ENCODE measurements at regions not wholly inside any gene's neighbourhood (a gene's known extent, or its start where the extent isn't known, plus 50 kb on each side); places are given as distances from the start of the nearest gene placed in this dataset.

- H3K4me3 ChIP-seq (ENCODE audit: low read depth in 1 of 2, low read length in 2 of 2) = no peak overlapping the region
- no peaks in the 10 kb centered on the region for H3K4me1 ChIP-seq (ENCODE audit: insufficient read depth, low read length)
- no peaks in the 10 kb centered on the region for H3K27me3 ChIP-seq (ENCODE audit: insufficient read depth, low read length, poor library complexity)
- ATAC-seq (ENCODE audit: insufficient read depth, low read depth) = no peak
- H3K79me2 ChIP-seq (ENCODE audit: insufficient read depth, low read length) = no peaks in the 10 kb centered on the region
- DNase-seq = no peak
- TF ChIP-seq EZH2 (IDR thresholded peaks at IDR 0.05; ENCODE audit: borderline replicate concordance, low read depth, low read length, severe bottlenecking) (no peak), CTCF (IDR thresholded peaks at IDR 0.05; ENCODE audit: borderline replicate concordance, extremely low read depth, low read length, poor library complexity, severe bottlenecking) (no peak)
- H3K9me3 ChIP-seq (ENCODE audit: insufficient read depth, low read length, severe bottlenecking) = no peaks in the 10 kb centered on the region
- no peak overlapping the region for H3K27ac ChIP-seq (ENCODE audit: low read length)
- H3K4me2 ChIP-seq (ENCODE audit: insufficient read depth, low read length) = no peak overlapping the region
- H3K36me3 ChIP-seq (ENCODE audit: insufficient read depth, low read length) = no peaks in the 10 kb centered on the region
- H4K20me1 ChIP-seq (ENCODE audit: insufficient read depth, low read length) = no peaks in the 10 kb centered on the region
- H2AFZ ChIP-seq (ENCODE audit: low read depth, low read length) = no peak overlapping the region
- no peak overlapping the region for H3K9ac ChIP-seq (ENCODE audit: low read depth, low read length)
Measured at GRCh38 chr10:52650873-52651272, 121.7 kb downstream of the MBL2 start.

- H2AFZ ChIP-seq (ENCODE audit: low read depth, low read length) = no peak overlapping the region
- TF ChIP-seq EZH2 (IDR thresholded peaks at IDR 0.05; ENCODE audit: borderline replicate concordance, low read depth, low read length, severe bottlenecking) (no peak), CTCF (IDR thresholded peaks at IDR 0.05; ENCODE audit: borderline replicate concordance, extremely low read depth, low read length, poor library complexity, severe bottlenecking) (no peak)
Measured at GRCh38 chr10:52651293-52651692, 121.3 kb downstream of the MBL2 start.

GRCh38 chr10:52652431-52653262 lies 119.9 kb downstream of the MBL2 start:
- no peaks in the 10 kb centered on the region for H3K79me2 ChIP-seq (ENCODE audit: insufficient read depth, low read length)
- ATAC-seq (ENCODE audit: insufficient read depth, low read depth) (no peak), DNase-seq (no peak)
- H4K20me1 ChIP-seq (ENCODE audit: insufficient read depth, low read length) = no peaks in the 10 kb centered on the region
- no peak overlapping the region for H3K4me2 ChIP-seq (ENCODE audit: insufficient read depth, low read length)
- H3K9ac ChIP-seq (ENCODE audit: low read depth, low read length) = no peak overlapping the region
- H3K36me3 ChIP-seq (ENCODE audit: insufficient read depth, low read length) = no peaks in the 10 kb centered on the region
- no peak overlapping the region for H2AFZ ChIP-seq (ENCODE audit: low read depth, low read length)
- H3K27ac ChIP-seq (ENCODE audit: low read length) = no peak overlapping the region
- no peaks in the 10 kb centered on the region for H3K9me3 ChIP-seq (ENCODE audit: insufficient read depth, low read length, severe bottlenecking)
- no peak overlapping the region for H3K4me3 ChIP-seq (ENCODE audit: low read depth in 1 of 2, low read length in 2 of 2)
- TF ChIP-seq CTCF (IDR thresholded peaks at IDR 0.05; ENCODE audit: borderline replicate concordance, extremely low read depth, low read length, poor library complexity, severe bottlenecking) = no peak
- H3K27me3 ChIP-seq (ENCODE audit: insufficient read depth, low read length, poor library complexity) = no peaks in the 10 kb centered on the region
- H3K4me1 ChIP-seq (ENCODE audit: insufficient read depth, low read length) = no peaks in the 10 kb centered on the region

More at GRCh38 chr10:52651293-52651692, 121.3 kb downstream of the MBL2 start:
- H3K36me3 ChIP-seq (ENCODE audit: insufficient read depth, low read length) = no peaks in the 10 kb centered on the region
- H3K9me3 ChIP-seq (ENCODE audit: insufficient read depth, low read length, severe bottlenecking) = no peaks in the 10 kb centered on the region
- ATAC-seq (ENCODE audit: insufficient read depth, low read depth) (no peak), DNase-seq (no peak)
- no peaks in the 10 kb centered on the region for H3K79me2 ChIP-seq (ENCODE audit: insufficient read depth, low read length)
- no peak overlapping the region for H3K27ac ChIP-seq (ENCODE audit: low read length)
- no peaks in the 10 kb centered on the region for H4K20me1 ChIP-seq (ENCODE audit: insufficient read depth, low read length)
- H3K9ac ChIP-seq (ENCODE audit: low read depth, low read length) = no peak overlapping the region
- H3K4me1 ChIP-seq (ENCODE audit: insufficient read depth, low read length) = no peaks in the 10 kb centered on the region
- H3K4me2 ChIP-seq (ENCODE audit: insufficient read depth, low read length) = no peak overlapping the region
- no peak overlapping the region for H3K4me3 ChIP-seq (ENCODE audit: low read depth in 1 of 2, low read length in 2 of 2)
- H3K27me3 ChIP-seq (ENCODE audit: insufficient read depth, low read length, poor library complexity) = no peaks in the 10 kb centered on the region

All from DND-41 (cell line).